Aorta (tissue), 5 donors: ENCODE measurements at regions not wholly inside any gene's neighbourhood (a gene's known extent, or its start where the extent isn't known, plus 50 kb on each side); places are given as distances from the start of the nearest gene placed in this dataset.

Experiments used
- ATAC-seq: fragments of 200-7000 bp; cut with Tn5 transposase; one replicate; pipeline ENCODE4 v1.9.1; 2022; ENCODE audit warnings: moderate library complexity; ENCODE audit not compliant: low FRiP score
- DNase-seq, 2 donors: peaks; one replicate each; pipeline ENCODE4 v3.0.0-alpha.2; 2020
- H3K27ac ChIP-seq, 2 donors: one replicate each; pipeline ENCODE4 v1.5.1; 2013; ENCODE audit warnings: low read length in 2 of 2, mild to moderate bottlenecking in 2 of 2, moderate library complexity in 2 of 2, control low read depth in 1 of 2, inconsistent platforms in 1 of 2, low read depth in 1 of 2
- H3K27me3 ChIP-seq, 2 donors: one replicate each; pipeline ENCODE4 v1.6.1; 2013; ENCODE audit warnings: control low read depth in 1 of 2, low read length in 1 of 2, mild to moderate bottlenecking in 1 of 2, moderate library complexity in 1 of 2; ENCODE audit not compliant: insufficient read depth in 2 of 2, control insufficient read depth in 1 of 2
- H3K36me3 ChIP-seq, 2 donors: one replicate each; pipeline ENCODE4 v1.6.1; 2013; ENCODE audit warnings: control low read depth in 1 of 2, low read length in 1 of 2, mild to moderate bottlenecking in 1 of 2; ENCODE audit not compliant: insufficient read depth in 2 of 2, control insufficient read depth in 1 of 2
- H3K4me1 ChIP-seq, 2 donors: one replicate each; pipeline ENCODE4 v1.6.1; 2013; ENCODE audit warnings: low read length in 2 of 2, control low read depth in 1 of 2, mild to moderate bottlenecking in 1 of 2, moderate library complexity in 1 of 2; ENCODE audit not compliant: insufficient read depth in 2 of 2, control insufficient read depth in 1 of 2
- H3K4me3 ChIP-seq, 2 donors: one replicate each; pipeline ENCODE4 v1.5.1; 2013; ENCODE audit warnings: low read length in 2 of 2, control low read depth in 1 of 2, mild to moderate bottlenecking in 1 of 2
- H3K9me3 ChIP-seq: one replicate; pipeline ENCODE4 v1.6.1; 2013; ENCODE audit warnings: mild to moderate bottlenecking, low read length; ENCODE audit not compliant: control insufficient read depth
- WGBS, 2 donors: extraction: QIAGEN DNeasy Blood & Tissue Kit; methylation state at CpG; one replicate each; pipeline ENCODE4 v1.1.7; 2013; 5-methylcytosine and 5-hydroxymethylcytosine counted together
- intact Hi-C, 2 donors: fragments of 100-400 bp; cut with DNase I; formaldehyde crosslinking; loops; one replicate each; pipeline versions ENCODE4 v1.14.2 to v1.15.0; 2022
- donor health status: healthy with polysubstance abuse.
- donor health status: Bipolar disorder and iron deficiency.
- donor health status: DM: no; HTN: no; CAD: no.
- donor health status: DM: no; HTN: no; CAD: no.
- donor health status: DM: yes; HTN: yes; CAD: no.

GRCh38 chr20:56826306-56826704 lies 197.2 kb downstream of the TFAP2C start:
- H3K4me1 ChIP-seq: no peaks in the 10 kb centered on the region
- no peak for DNase-seq
- no peaks in the 10 kb centered on the region for H3K9me3 ChIP-seq
- H3K27me3 ChIP-seq: no peaks in the 10 kb centered on the region
- no peak overlapping the region for H3K27ac ChIP-seq
- 31 to 43% methylated on average over 4 of the region's 4 CpGs for WGBS, 2 donors
- no peak for ATAC-seq
- intact Hi-C loops: no loop called here
- no peak overlapping the region for H3K4me3 ChIP-seq
- no peaks in the 10 kb centered on the region for H3K36me3 ChIP-seq

GRCh38 chr20:56826705-56827665 lies 197.9 kb downstream of the TFAP2C start:
- no peak overlapping the region for H3K4me3 ChIP-seq
- WGBS, 2 donors: 35 to 36% methylated on average over 22 of the region's 22 CpGs
- intact Hi-C loops: no loop called here
- no peaks in the 10 kb centered on the region for H3K9me3 ChIP-seq
- ATAC-seq: no peak
- no peaks in the 10 kb centered on the region for H3K27me3 ChIP-seq
- no peak for DNase-seq
- H3K36me3 ChIP-seq: no peaks in the 10 kb centered on the region
- H3K27ac ChIP-seq: no peak overlapping the region
- H3K4me1 ChIP-seq: no peaks in the 10 kb centered on the region

DNA sequence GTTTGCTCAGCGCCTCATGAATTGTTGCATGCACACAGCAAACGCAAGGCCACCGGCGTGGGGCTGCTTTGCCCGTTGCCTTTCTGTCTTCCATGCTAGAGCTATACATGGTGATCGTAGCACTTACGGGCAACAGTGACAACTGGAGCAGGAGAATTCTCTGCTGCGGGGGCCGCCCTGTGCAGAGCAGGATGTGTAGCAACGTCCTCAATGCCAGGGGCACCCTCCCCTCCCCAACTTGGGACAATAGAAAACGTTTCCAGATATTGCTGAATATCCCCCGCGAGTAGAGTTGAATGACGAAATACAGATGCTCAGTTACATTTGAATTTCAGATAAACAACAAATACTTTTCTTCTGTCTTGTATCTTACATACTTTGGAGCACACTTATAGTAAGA lies 198.7 kb downstream of the TFAP2C start:
- Histone ChIP-seq H3K27me3 (no peaks in the 10 kb centered on the region), H3K27ac (no peak overlapping the region), H3K4me1 (no peaks in the 10 kb centered on the region), H3K9me3 (no peaks in the 10 kb centered on the region), H3K36me3 (no peaks in the 10 kb centered on the region), H3K4me3 (no peak overlapping the region)
- ATAC-seq: no peak
- no peak for DNase-seq
- intact Hi-C loops: no loop called here
- 59 to 64% methylated on average over 14 of the region's 14 CpGs for WGBS, 2 donors

GRCh38 chr20:56828402-56828801 lies 199.3 kb downstream of the TFAP2C start:
- Histone ChIP-seq H3K27me3 (no peaks in the 10 kb centered on the region), H3K4me1 (no peaks in the 10 kb centered on the region), H3K4me3 (no peak overlapping the region), H3K27ac (no peak overlapping the region), H3K9me3 (no peaks in the 10 kb centered on the region), H3K36me3 (no peaks in the 10 kb centered on the region)
- DNase-seq (no peak), ATAC-seq (no peak)
- intact Hi-C loops: no loop called here
- WGBS, 2 donors: 91 to 93% methylated on average over 9 of the region's 9 CpGs

- H3K9me3 ChIP-seq: no peaks in the 10 kb centered on the region
- no peak overlapping the region for H3K4me3 ChIP-seq
- H3K4me1 ChIP-seq: no peaks in the 10 kb centered on the region
- no peaks in the 10 kb centered on the region for H3K36me3 ChIP-seq
- intact Hi-C loops: no loop called here
- no peaks in the 10 kb centered on the region for H3K27me3 ChIP-seq
- ATAC-seq: no peak
- no peak for DNase-seq
- H3K27ac ChIP-seq: no peak overlapping the region
- WGBS, 2 donors: 16 to 19% methylated on average over 17 of the region's 17 CpGs
Measured at GRCh38 chr20:56829788-56830385, 200.8 kb downstream of the TFAP2C start.

DNA sequence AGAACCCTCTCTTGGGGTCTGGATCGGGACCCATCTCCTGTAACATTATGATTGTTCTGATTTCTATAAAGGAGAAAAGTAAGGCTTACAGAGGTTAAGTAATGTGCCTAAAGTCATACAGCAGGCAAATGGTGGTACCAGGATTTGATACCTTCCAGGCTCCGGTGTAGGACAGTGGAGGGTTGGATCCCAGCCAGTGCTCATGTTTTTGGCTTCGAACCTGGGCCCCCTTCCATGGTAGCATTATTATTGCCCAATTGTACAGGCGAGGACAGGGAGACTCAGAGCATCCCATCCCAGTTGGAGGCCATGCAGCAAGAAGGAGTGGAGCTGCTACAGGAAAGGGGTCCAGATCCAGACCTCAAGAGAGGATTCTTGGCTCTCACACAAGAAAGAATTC lies 202.7 kb downstream of the TFAP2C start:
- Histone ChIP-seq H3K4me1 (no peaks in the 10 kb centered on the region), H3K4me3 (no peak overlapping the region), H3K9me3 (peaks cover 2% of the 10 kb centered on the region), H3K27me3 (no peaks in the 10 kb centered on the region), H3K27ac (no peak overlapping the region), H3K36me3 (no peaks in the 10 kb centered on the region)
- ATAC-seq (no peak), DNase-seq (no peak)
- intact Hi-C loops: no loop called here
- 55 to 77% methylated on average over 4 of the region's 4 CpGs for WGBS, 2 donors

- 46 to 53% methylated on average over 5 of the region's 5 CpGs for WGBS, 2 donors
Measured at GRCh38 chr20:56833427-56833826, 204.3 kb downstream of the TFAP2C start.

DNA sequence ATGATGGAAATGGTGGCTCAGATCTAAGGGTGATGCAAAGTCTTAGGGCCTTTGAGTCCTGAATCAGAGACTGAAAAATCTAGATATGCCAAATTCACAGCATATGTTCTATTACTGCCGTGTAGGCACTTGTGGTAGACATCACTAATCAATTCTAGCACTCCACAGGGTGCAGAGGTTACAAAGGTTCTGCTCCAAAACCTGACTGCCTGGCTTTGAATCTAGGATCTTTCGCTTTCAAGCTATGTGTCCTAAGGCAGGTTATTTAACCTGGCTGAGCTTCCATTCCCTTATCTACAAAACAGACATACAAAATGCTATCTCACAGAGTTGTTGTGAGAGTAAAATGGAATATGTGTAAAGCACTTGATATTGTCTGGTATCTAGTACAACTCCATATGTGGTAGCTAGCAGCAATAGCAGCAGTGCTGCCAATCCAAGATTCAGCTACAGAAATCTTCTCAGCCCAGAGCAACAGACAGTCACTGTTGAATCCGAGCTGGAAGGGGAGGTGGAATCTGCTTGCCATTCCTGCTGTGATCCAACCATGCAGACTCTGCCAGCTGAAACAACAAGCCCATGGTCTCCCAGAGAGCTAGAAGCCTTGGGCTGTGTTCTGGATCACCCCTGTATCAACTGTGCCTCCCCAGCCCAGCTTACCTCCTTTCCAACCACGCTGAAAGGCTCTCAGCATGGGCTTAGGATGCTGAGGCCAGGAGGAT lies 206.9 kb downstream of the TFAP2C start:
- H3K4me1 ChIP-seq: no peaks in the 10 kb centered on the region
- WGBS, 2 donors: 38 to 41% methylated on average over 4 of the region's 4 CpGs

More at GRCh38 chr20:56833427-56833826, 204.3 kb downstream of the TFAP2C start:
- no peak overlapping the region for H3K4me3 ChIP-seq
- no peaks in the 10 kb centered on the region for H3K36me3 ChIP-seq
- no peak for DNase-seq
- no peak for ATAC-seq
- no peak overlapping the region for H3K27ac ChIP-seq
- peaks cover 2% of the 10 kb centered on the region for H3K9me3 ChIP-seq
- no peaks in the 10 kb centered on the region for H3K27me3 ChIP-seq
- H3K4me1 ChIP-seq: no peaks in the 10 kb centered on the region
- intact Hi-C loops: no loop called here

More for the DNA sequence above, 206.9 kb downstream of the TFAP2C start:
- intact Hi-C loops: no loop called here
- no peak overlapping the region for H3K4me3 ChIP-seq
- H3K9me3 ChIP-seq: peaks cover 2% of the 10 kb centered on the region
- H3K27ac ChIP-seq: no peak overlapping the region
- ATAC-seq (no peak), DNase-seq (no peak)
- no peaks in the 10 kb centered on the region for H3K36me3 ChIP-seq
- H3K27me3 ChIP-seq: no peaks in the 10 kb centered on the region
